GM12878 (cell line): ENCODE measurements at regions not wholly inside any gene's neighbourhood (a gene's known extent, or its start where the extent isn't known, plus 50 kb on each side); places are given as distances from the start of the nearest gene placed in this dataset.

Experiments
- ATAC-seq: fragments of 200-7000 bp; cut with Tn5 transposase; 3 replicates; pipeline ENCODE4 v1.9.1; 2020; ENCODE audit warnings: mild to moderate bottlenecking, moderate library complexity
- BruUV-seq: library from RNA; stranded (reverse); fragments of 400-500 nt; replicated peaks from 2 replicates; lab custom pipeline; 2021; lab: Mats Ljungman, UMichigan
- CTCF ChIA-PET: fragments of 300-600 bp; sonication (Branson Sonifier 250); formaldehyde crosslinking; extraction: SDS; loops from one replicate; lab custom pipeline; 2021; ENCODE audit warnings: inconsistent platforms; lab: Yijun Ruan, JAX
- POLR2A ChIA-PET: fragments of 350-600 bp; formaldehyde crosslinking; extraction: SDS; loops from one replicate; lab custom pipeline; 2021; ENCODE audit warnings: inconsistent platforms; lab: Charles Lee
- RAD21 ChIA-PET: fragments of 300-600 bp; sonication (Branson Sonifier 250); formaldehyde crosslinking; loops from one replicate; lab custom pipeline; 2023; ENCODE audit warnings: antibody characterized with exemption; ENCODE audit not compliant: unreplicated experiment; lab: Charles Lee
- SMC1A ChIA-PET: fragments of 300-600 bp; sonication (Branson Sonifier 250); formaldehyde crosslinking; loops from one replicate; lab custom pipeline; 2023; ENCODE audit not compliant: unreplicated experiment, uncharacterized antibody; lab: Charles Lee
- DNase-seq: peaks from one replicate; pipeline ENCODE4 v3.0.0-alpha.2; 2011; ENCODE audit warnings: low read depth, low spot score
- FAIRE-seq: peaks from 3 replicates; lab custom pipeline; 2011; peaks lifted over from hg19 to GRCh38; lab: Jason Lieb, UNC
- H2AFZ ChIP-seq: 2 replicates; pipeline ENCODE4 v1.6.0; 2011; ENCODE audit warnings: low read depth, low read length, control low read depth; ENCODE audit not compliant: control insufficient read depth
- H3K27ac ChIP-seq: 2 replicates; pipeline ENCODE4 v1.5.1; 2011; ENCODE audit warnings: control low read depth; ENCODE audit not compliant: control insufficient read depth, insufficient read depth
- H3K27me3 ChIP-seq, 2 experiments: replicated peaks in 1 of 2; 2 replicates each; pipeline versions ENCODE4 v1.6.0 to v1.6.1; 2011; ENCODE audit warnings: low read length in 1 of 2; ENCODE audit not compliant: control insufficient read depth in 2 of 2, insufficient read depth in 2 of 2
- H3K36me3 ChIP-seq, 2 experiments: 2 replicates each; pipeline ENCODE4 v1.5.1; 2011; ENCODE audit warnings: low read length in 1 of 2; ENCODE audit not compliant: control insufficient read depth in 2 of 2, insufficient read depth in 2 of 2
- H3K4me1 ChIP-seq: 2 replicates; pipeline ENCODE4 v1.6.1; 2011; ENCODE audit warnings: mild to moderate bottlenecking, low read length, moderate library complexity, mixed read lengths; ENCODE audit not compliant: control insufficient read depth, insufficient read depth
- H3K4me2 ChIP-seq: 2 replicates; pipeline ENCODE4 v1.6.0; 2011; ENCODE audit warnings: control low read depth; ENCODE audit not compliant: control insufficient read depth, insufficient read depth
- H3K4me3 ChIP-seq: fragments of 200-600 bp; sonication (generic); 2 replicates; pipeline ENCODE4 v1.5.1; 2016
- H3K79me2 ChIP-seq: 2 replicates; pipeline ENCODE4 v1.6.0; 2011; ENCODE audit warnings: low read length; ENCODE audit not compliant: control insufficient read depth, insufficient read depth
- H3K9ac ChIP-seq: 2 replicates; pipeline ENCODE4 v1.8.0; 2011; ENCODE audit warnings: low read length, control low read depth, mixed read lengths; ENCODE audit not compliant: control insufficient read depth, insufficient read depth
- H3K9me3 ChIP-seq: replicated peaks from 3 replicates; pipeline ENCODE4 v1.5.1; 2011; ENCODE audit warnings: mild to moderate bottlenecking, low read length; ENCODE audit not compliant: control insufficient read depth, insufficient read depth
- H4K20me1 ChIP-seq: 2 replicates; pipeline ENCODE4 v1.6.0; 2011; ENCODE audit not compliant: control insufficient read depth, insufficient read depth
- IRF5 ChIP-seq: fragments of 450-650 bp; IDR thresholded peaks from 2 replicates; pipeline ENCODE4 v1.6.1; 2017; ENCODE audit warnings: borderline replicate concordance
- MEF2A ChIP-seq: IDR thresholded peaks from 2 replicates; pipeline ENCODE4 v1.6.1; 2011; ENCODE audit warnings: low read depth, mild to moderate bottlenecking, low read length, moderate library complexity; ENCODE audit not compliant: insufficient read depth
- MTA3 ChIP-seq: IDR thresholded peaks from 2 replicates; pipeline ENCODE4 v1.6.1; 2012; ENCODE audit warnings: low read length, inconsistent platforms, borderline replicate concordance
- NFXL1 ChIP-seq: fragments of 450-650 bp; IDR thresholded peaks from 2 replicates; pipeline ENCODE4 v1.6.1; 2017; ENCODE audit warnings: antibody characterized with exemption, mild to moderate bottlenecking, borderline replicate concordance
- POLR2A ChIP-seq: IDR thresholded peaks from 2 replicates; pipeline ENCODE4 v1.6.1; 2011; ENCODE audit warnings: low read depth, mild to moderate bottlenecking, low read length
- RCOR1 ChIP-seq: conservative IDR thresholded peaks from 2 replicates; pipeline ENCODE4 v1.6.1; 2012; ENCODE audit warnings: low read depth, low read length, improper control_type of control experiment
- SKIL ChIP-seq: fragments of 450-650 bp; IDR thresholded peaks from 2 replicates; pipeline ENCODE4 v1.6.1; 2017; ENCODE audit warnings: mild to moderate bottlenecking, low read depth, inconsistent platforms; ENCODE audit not compliant: poor library complexity, severe bottlenecking
- SMARCA5 ChIP-seq: fragments of 450-650 bp; IDR thresholded peaks from 2 replicates; pipeline ENCODE4 v1.6.1; 2017; ENCODE audit warnings: mild to moderate bottlenecking
- USF1 ChIP-seq: IDR thresholded peaks from 2 replicates; pipeline ENCODE4 v1.6.1; 2011; ENCODE audit warnings: borderline replicate concordance, low read depth, mild to moderate bottlenecking, moderate library complexity, mixed read lengths, low read length; ENCODE audit not compliant: insufficient read depth; ENCODE audit errors: extremely low read length
- YBX1 ChIP-seq: fragments of 450-650 bp; IDR thresholded peaks from 2 replicates; pipeline ENCODE4 v1.6.1; 2016; ENCODE audit warnings: antibody characterized with exemption
- ZNF384 ChIP-seq: IDR thresholded peaks from 2 replicates; pipeline ENCODE4 v1.6.1; 2012; ENCODE audit warnings: low read depth, mild to moderate bottlenecking, low read length, improper control_type of control experiment, borderline replicate concordance
- WGBS: methylation state at CpG from one replicate; pipeline ENCODE4 v1.1.6; 2016; ENCODE audit warnings: low lambda C conversion rate; ENCODE audit not compliant: insufficient replicate concordance, insufficient coverage; ENCODE audit errors: missing lambda C conversion rate; 5-methylcytosine and 5-hydroxymethylcytosine counted together
- in situ Hi-C: fragments of 300-500 bp; cut with MboI; formaldehyde crosslinking; loops from 9 replicates; pipeline ENCODE4 v1.14.3; 2018; ENCODE audit warnings: mixed read lengths
- intact Hi-C: fragments of 100-400 bp; cut with micrococcal nuclease; formaldehyde crosslinking; loops from one replicate; pipeline ENCODE4 v1.14.2; 2022; ENCODE audit not compliant: unreplicated experiment
- TF ChIP-seq, protein P1 (sequence below): fragments of 450-650 bp; IDR thresholded peaks from 2 replicates; pipeline ENCODE4 v1.6.1; 2017; ENCODE audit warnings: mild to moderate bottlenecking, moderate library complexity
- TF ChIP-seq, protein P2 (sequence below): fragments of 150-350 bp; IDR thresholded peaks from 2 replicates; pipeline ENCODE4 v1.6.1; 2014; ENCODE audit warnings: mild to moderate bottlenecking, low read depth, low read length

DNA sequence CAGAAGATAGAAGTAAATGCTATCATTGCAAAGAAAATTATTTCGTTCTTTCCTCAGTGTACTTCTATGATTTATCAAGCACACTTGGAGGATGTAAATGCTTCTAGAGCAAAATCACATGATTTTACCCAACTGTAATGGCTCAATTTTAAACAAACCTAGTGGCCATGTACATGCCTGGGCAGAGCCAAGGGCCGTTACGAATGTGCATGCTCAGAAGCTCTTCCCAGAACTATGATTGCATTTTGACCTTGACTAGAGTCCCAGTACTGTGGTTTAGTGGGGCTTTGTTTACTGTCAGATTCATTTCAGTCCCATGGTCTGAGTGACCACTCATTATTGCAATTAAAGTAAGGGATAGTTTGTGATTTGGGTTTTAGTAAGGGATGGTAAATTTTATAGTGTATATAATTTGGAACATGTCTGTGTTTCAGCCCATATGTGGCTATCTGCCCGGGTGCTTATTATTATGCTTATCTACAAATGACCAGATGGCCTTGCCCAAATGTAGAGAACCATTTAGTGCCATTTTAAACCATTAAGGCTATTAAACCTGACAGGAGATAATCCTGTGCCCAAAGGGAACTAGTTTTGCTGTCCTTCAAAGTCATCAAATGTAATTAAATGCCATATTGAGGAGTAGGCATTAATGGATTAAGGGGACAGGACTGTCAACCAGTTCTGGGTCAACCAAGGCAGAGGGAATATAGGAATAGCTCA lies 239.1 kb downstream of the ICOS start:
- WGBS: 0% methylated on average over 4 of the region's 4 CpGs
- Histone ChIP-seq H3K4me3 (no peak overlapping the region), H3K4me2 (no peak overlapping the region), H4K20me1 (no peaks in the 10 kb centered on the region), H3K27me3 (peaks cover 0 to 3% of the 10 kb centered on the region in 2 experiments; a peak in 2 of 4 replicates), H3K36me3 (no peaks in the 10 kb centered on the region), H3K9ac (no peak overlapping the region), H2AFZ (no peak overlapping the region), H3K9me3 (no peaks in the 10 kb centered on the region), H3K27ac (no peak overlapping the region), H3K79me2 (no peaks in the 10 kb centered on the region), H3K4me1 (no peaks in the 10 kb centered on the region)
- ChIA-PET RAD21 (no interaction called here), CTCF (interaction anchor here (1.0 to 3.0 kb wide), 4 partner anchors 9 to 85 kb away, joined by 3 to 14 read pairs (median 8); no protein-coding TSS in a partner anchor), SMC1A (interaction anchor here (0.9 to 1.0 kb wide), 2 partner anchors 56 to 216 kb away, joined by 3 read pairs; no protein-coding TSS in a partner anchor), POLR2A (no interaction called here)
- DNase-seq (no peak), FAIRE-seq (no peak), ATAC-seq (no peak)
- intact Hi-C loops (loop anchor here (10.0 kb wide), 2 partner anchors 251 to 691 kb away; no protein-coding TSS in a partner anchor), in situ Hi-C loops (no loop called here)
- no peak for TF ChIP-seq SKIL
- TF ChIP-seq MTA3: no peak
- TF ChIP-seq MEF2A: no peak
- no peak for TF ChIP-seq RCOR1
- no peak for TF ChIP-seq USF1
- no peak for TF ChIP-seq SMARCA5
- no peak for TF ChIP-seq NFXL1
- no peak for TF ChIP-seq YBX1
- no peak for TF ChIP-seq IRF5
- TF ChIP-seq POLR2A: no peak
- TF ChIP-seq, protein P1, sequence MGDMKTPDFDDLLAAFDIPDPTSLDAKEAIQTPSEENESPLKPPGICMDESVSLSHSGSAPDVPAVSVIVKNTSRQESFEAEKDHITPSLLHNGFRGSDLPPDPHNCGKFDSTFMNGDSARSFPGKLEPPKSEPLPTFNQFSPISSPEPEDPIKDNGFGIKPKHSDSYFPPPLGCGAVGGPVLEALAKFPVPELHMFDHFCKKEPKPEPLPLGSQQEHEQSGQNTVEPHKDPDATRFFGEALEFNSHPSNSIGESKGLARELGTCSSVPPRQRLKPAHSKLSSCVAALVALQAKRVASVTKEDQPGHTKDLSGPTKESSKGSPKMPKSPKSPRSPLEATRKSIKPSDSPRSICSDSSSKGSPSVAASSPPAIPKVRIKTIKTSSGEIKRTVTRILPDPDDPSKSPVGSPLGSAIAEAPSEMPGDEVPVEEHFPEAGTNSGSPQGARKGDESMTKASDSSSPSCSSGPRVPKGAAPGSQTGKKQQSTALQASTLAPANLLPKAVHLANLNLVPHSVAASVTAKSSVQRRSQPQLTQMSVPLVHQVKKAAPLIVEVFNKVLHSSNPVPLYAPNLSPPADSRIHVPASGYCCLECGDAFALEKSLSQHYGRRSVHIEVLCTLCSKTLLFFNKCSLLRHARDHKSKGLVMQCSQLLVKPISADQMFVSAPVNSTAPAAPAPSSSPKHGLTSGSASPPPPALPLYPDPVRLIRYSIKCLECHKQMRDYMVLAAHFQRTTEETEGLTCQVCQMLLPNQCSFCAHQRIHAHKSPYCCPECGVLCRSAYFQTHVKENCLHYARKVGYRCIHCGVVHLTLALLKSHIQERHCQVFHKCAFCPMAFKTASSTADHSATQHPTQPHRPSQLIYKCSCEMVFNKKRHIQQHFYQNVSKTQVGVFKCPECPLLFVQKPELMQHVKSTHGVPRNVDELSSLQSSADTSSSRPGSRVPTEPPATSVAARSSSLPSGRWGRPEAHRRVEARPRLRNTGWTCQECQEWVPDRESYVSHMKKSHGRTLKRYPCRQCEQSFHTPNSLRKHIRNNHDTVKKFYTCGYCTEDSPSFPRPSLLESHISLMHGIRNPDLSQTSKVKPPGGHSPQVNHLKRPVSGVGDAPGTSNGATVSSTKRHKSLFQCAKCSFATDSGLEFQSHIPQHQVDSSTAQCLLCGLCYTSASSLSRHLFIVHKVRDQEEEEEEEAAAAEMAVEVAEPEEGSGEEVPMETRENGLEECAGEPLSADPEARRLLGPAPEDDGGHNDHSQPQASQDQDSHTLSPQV: no peak
- TF ChIP-seq, protein P2, sequence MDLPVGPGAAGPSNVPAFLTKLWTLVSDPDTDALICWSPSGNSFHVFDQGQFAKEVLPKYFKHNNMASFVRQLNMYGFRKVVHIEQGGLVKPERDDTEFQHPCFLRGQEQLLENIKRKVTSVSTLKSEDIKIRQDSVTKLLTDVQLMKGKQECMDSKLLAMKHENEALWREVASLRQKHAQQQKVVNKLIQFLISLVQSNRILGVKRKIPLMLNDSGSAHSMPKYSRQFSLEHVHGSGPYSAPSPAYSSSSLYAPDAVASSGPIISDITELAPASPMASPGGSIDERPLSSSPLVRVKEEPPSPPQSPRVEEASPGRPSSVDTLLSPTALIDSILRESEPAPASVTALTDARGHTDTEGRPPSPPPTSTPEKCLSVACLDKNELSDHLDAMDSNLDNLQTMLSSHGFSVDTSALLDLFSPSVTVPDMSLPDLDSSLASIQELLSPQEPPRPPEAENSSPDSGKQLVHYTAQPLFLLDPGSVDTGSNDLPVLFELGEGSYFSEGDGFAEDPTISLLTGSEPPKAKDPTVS: no peak
- TF ChIP-seq ZNF384: no peak
- BruUV-seq: no TSS peak
